ENCODE measurements at regions not wholly inside any gene's neighbourhood (a gene's known extent, or its start where the extent isn't known, plus 50 kb on each side); places are given as distances from the start of the nearest gene placed in this dataset.

- no peak overlapping the region for H3K27ac ChIP-seq
- no peak for TF ChIP-seq CTCF (conservative IDR thresholded peaks at IDR 0.05)
Observed at GRCh38 chr5:87951661-87952060, 317.0 kb downstream of the TMEM161B start.

- no peak for TF ChIP-seq CTCF (conservative IDR thresholded peaks at IDR 0.05)
- H3K27ac ChIP-seq: no peak overlapping the region
Observed at GRCh38 chr5:87949676-87950631, 318.7 kb downstream of the TMEM161B start.

- TF ChIP-seq CTCF (conservative IDR thresholded peaks at IDR 0.05): no peak
Observed at GRCh38 chr5:87948486-87948885, 320.2 kb downstream of the TMEM161B start.

GRCh38 chr5:87946271-87946670, 322.4 kb downstream of the TMEM161B start:
- no peak overlapping the region for H3K27ac ChIP-seq

More at GRCh38 chr5:87948486-87948885, 320.2 kb downstream of the TMEM161B start:
- no peak overlapping the region for H3K27ac ChIP-seq

GRCh38 chr5:87945286-87945650, 323.4 kb downstream of the TMEM161B start:
- H3K27ac ChIP-seq: no peak overlapping the region
- no peak for TF ChIP-seq CTCF (conservative IDR thresholded peaks at IDR 0.05)

More at GRCh38 chr5:87946271-87946670, 322.4 kb downstream of the TMEM161B start:
- TF ChIP-seq CTCF (conservative IDR thresholded peaks at IDR 0.05): no peak

- no peak overlapping the region for H3K27ac ChIP-seq
- TF ChIP-seq CTCF (conservative IDR thresholded peaks at IDR 0.05): no peak
Observed at GRCh38 chr5:87944553-87945285, 323.9 kb downstream of the TMEM161B start.

- no peak for TF ChIP-seq CTCF (conservative IDR thresholded peaks at IDR 0.05)
- H3K27ac ChIP-seq: no peak overlapping the region
Observed at GRCh38 chr5:87940775-87941174, 327.9 kb downstream of the TMEM161B start.

All from VCaP (cell line).